ENCODE measurements at regions not wholly inside any gene's neighbourhood (a gene's known extent, or its start where the extent isn't known, plus 50 kb on each side); places are given as distances from the start of the nearest gene placed in this dataset.

GRCh38 chr1:80509965-80510522, 1290.7 kb upstream of the ADGRL2 start:
- H3K36me3 ChIP-seq (ENCODE audit: control insufficient read depth, insufficient read depth, low read length) = no peaks in the 10 kb centered on the region
- H3K4me3 ChIP-seq (replicated peaks; ENCODE audit: low read depth, low read length) = no peak overlapping the region
- DNase-seq (ENCODE audit: extremely low read depth, insufficient read length) = no peak
- H3K27me3 ChIP-seq (replicated peaks; ENCODE audit: control insufficient read depth, insufficient read depth, low read length) = no peaks in the 10 kb centered on the region
- no peak for TF ChIP-seq CTCF (IDR thresholded peaks at IDR 0.05; ENCODE audit: insufficient read depth, low read length, poor library complexity, severe bottlenecking)

GRCh38 chr1:80506216-80506615, 1294.5 kb upstream of the ADGRL2 start:
- no peak for TF ChIP-seq CTCF (IDR thresholded peaks at IDR 0.05; ENCODE audit: insufficient read depth, low read length, poor library complexity, severe bottlenecking)
- DNase-seq (ENCODE audit: extremely low read depth, insufficient read length) = no peak
- no peaks in the 10 kb centered on the region for H3K36me3 ChIP-seq (ENCODE audit: control insufficient read depth, insufficient read depth, low read length)
- H3K4me3 ChIP-seq (replicated peaks; ENCODE audit: low read depth, low read length) = no peak overlapping the region
- no peaks in the 10 kb centered on the region for H3K27me3 ChIP-seq (replicated peaks; ENCODE audit: control insufficient read depth, insufficient read depth, low read length)

GRCh38 chr1:80498673-80499072, 1302.1 kb upstream of the ADGRL2 start:
- Histone ChIP-seq H3K4me3 (replicated peaks; ENCODE audit: low read depth, low read length) (no peak overlapping the region), H3K27me3 (replicated peaks; ENCODE audit: control insufficient read depth, insufficient read depth, low read length) (no peaks in the 10 kb centered on the region), H3K36me3 (ENCODE audit: control insufficient read depth, insufficient read depth, low read length) (no peaks in the 10 kb centered on the region)
- no peak for TF ChIP-seq CTCF (IDR thresholded peaks at IDR 0.05; ENCODE audit: insufficient read depth, low read length, poor library complexity, severe bottlenecking)
- DNase-seq (ENCODE audit: extremely low read depth, insufficient read length) = no peak

GRCh38 chr1:80495806-80496205, 1304.9 kb upstream of the ADGRL2 start:
- TF ChIP-seq CTCF (IDR thresholded peaks at IDR 0.05; ENCODE audit: insufficient read depth, low read length, poor library complexity, severe bottlenecking) = no peak
- Histone ChIP-seq H3K36me3 (ENCODE audit: control insufficient read depth, insufficient read depth, low read length) (no peaks in the 10 kb centered on the region), H3K27me3 (replicated peaks; ENCODE audit: control insufficient read depth, insufficient read depth, low read length) (no peaks in the 10 kb centered on the region), H3K4me3 (replicated peaks; ENCODE audit: low read depth, low read length) (no peak overlapping the region)
- DNase-seq (ENCODE audit: extremely low read depth, insufficient read length) = no peak

- no peak overlapping the region for H3K4me3 ChIP-seq (replicated peaks; ENCODE audit: low read depth, low read length)
- no peaks in the 10 kb centered on the region for H3K36me3 ChIP-seq (ENCODE audit: control insufficient read depth, insufficient read depth, low read length)
- no peaks in the 10 kb centered on the region for H3K27me3 ChIP-seq (replicated peaks; ENCODE audit: control insufficient read depth, insufficient read depth, low read length)
- no peak for DNase-seq (ENCODE audit: extremely low read depth, insufficient read length)
- no peak for TF ChIP-seq CTCF (IDR thresholded peaks at IDR 0.05; ENCODE audit: insufficient read depth, low read length, poor library complexity, severe bottlenecking)
Observed at GRCh38 chr1:80472145-80472544, 1328.6 kb upstream of the ADGRL2 start.

GRCh38 chr1:80468356-80468755, 1332.4 kb upstream of the ADGRL2 start:
- H3K4me3 ChIP-seq (replicated peaks; ENCODE audit: low read depth, low read length) = no peak overlapping the region
- H3K27me3 ChIP-seq (replicated peaks; ENCODE audit: control insufficient read depth, insufficient read depth, low read length) = no peaks in the 10 kb centered on the region
- no peak for TF ChIP-seq CTCF (IDR thresholded peaks at IDR 0.05; ENCODE audit: insufficient read depth, low read length, poor library complexity, severe bottlenecking)
- DNase-seq (ENCODE audit: extremely low read depth, insufficient read length) = no peak
- no peaks in the 10 kb centered on the region for H3K36me3 ChIP-seq (ENCODE audit: control insufficient read depth, insufficient read depth, low read length)

Data from GM06990 (cell line).